Fibroblast of lung (primary cell): ENCODE measurements at regions not wholly inside any gene's neighbourhood (a gene's known extent, or its start where the extent isn't known, plus 50 kb on each side); places are given as distances from the start of the nearest gene placed in this dataset.

Experiments used
- DNase-seq, 2 donors: peaks; one replicate each; pipeline versions ENCODE4 v3.0.0 to v3.0.0-alpha.2; 2010; ENCODE audit warnings: low read depth in 2 of 2
- H2AFZ ChIP-seq: 2 replicates; pipeline ENCODE4 v1.5.1; 2012; ENCODE audit warnings: low read length, control low read depth, inconsistent platforms
- H3K27ac ChIP-seq: 2 replicates; pipeline ENCODE4 v1.5.1; 2011; ENCODE audit warnings: low read length, control low read depth; ENCODE audit not compliant: insufficient read depth
- H3K27me3 ChIP-seq: 2 replicates; pipeline ENCODE4 v1.5.1; 2011; ENCODE audit warnings: mild to moderate bottlenecking, low read length; ENCODE audit not compliant: control insufficient read depth, insufficient read depth
- H3K36me3 ChIP-seq: 2 replicates; pipeline ENCODE4 v1.5.1; 2011; ENCODE audit warnings: low read length; ENCODE audit not compliant: control insufficient read depth, insufficient read depth
- H3K4me1 ChIP-seq: 2 replicates; pipeline ENCODE4 v1.5.1; 2011; ENCODE audit warnings: low read length; ENCODE audit not compliant: control insufficient read depth, insufficient read depth; ENCODE audit errors: extremely low read depth
- H3K4me2 ChIP-seq: 2 replicates; pipeline ENCODE4 v1.5.1; 2011; ENCODE audit warnings: low read length, control low read depth; ENCODE audit not compliant: insufficient read depth; ENCODE audit errors: extremely low read depth
- H3K4me3 ChIP-seq, 4 experiments: fragments of 200-600 bp in 1 of 4; sonication (generic) in 1 of 4; replicated peaks in 1 of 4; 2 replicates each; pipeline ENCODE4 v1.5.1; 2011 to 2016; ENCODE audit warnings: low read length in 4 of 4, low read depth in 3 of 4, mild to moderate bottlenecking in 3 of 4, control low read depth in 2 of 4, inconsistent platforms in 1 of 4, mixed read lengths in 1 of 4; ENCODE audit not compliant: insufficient read depth in 1 of 4; ENCODE audit errors: control extremely low read depth in 1 of 4
- H3K79me2 ChIP-seq: 2 replicates; pipeline ENCODE4 v1.5.1; 2012; ENCODE audit warnings: mild to moderate bottlenecking, low read length, inconsistent platforms; ENCODE audit not compliant: control insufficient read depth, insufficient read depth
- H3K9ac ChIP-seq: 2 replicates; pipeline ENCODE4 v1.5.1; 2011; ENCODE audit warnings: mild to moderate bottlenecking, low read length, control low read depth; ENCODE audit not compliant: insufficient read depth
- H3K9me3 ChIP-seq: 2 replicates; pipeline ENCODE4 v1.5.1; 2012; ENCODE audit warnings: low read depth, low read length; ENCODE audit not compliant: control insufficient read depth, insufficient read depth
- H4K20me1 ChIP-seq: 2 replicates; pipeline ENCODE4 v1.5.1; 2011; ENCODE audit warnings: low read length; ENCODE audit not compliant: control insufficient read depth, insufficient read depth; ENCODE audit errors: extremely low read depth
- CTCF ChIP-seq, 2 donors: IDR thresholded peaks in 1 of 2; conservative IDR thresholded peaks in 1 of 2; 1 replicate in 1 of 2; 2 replicates in 1 of 2; pipeline ENCODE4 v1.5.1; 2011 to 2012; ENCODE audit warnings: low read length in 2 of 2, control low read depth in 1 of 2, inconsistent platforms in 1 of 2, low read depth in 1 of 2, mild to moderate bottlenecking in 1 of 2
- EZH2 ChIP-seq: IDR thresholded peaks from 2 replicates; pipeline ENCODE4 v1.5.1; 2012; ENCODE audit warnings: low read length, control low read depth, mild to moderate bottlenecking; ENCODE audit errors: missing control alignments

DNA sequence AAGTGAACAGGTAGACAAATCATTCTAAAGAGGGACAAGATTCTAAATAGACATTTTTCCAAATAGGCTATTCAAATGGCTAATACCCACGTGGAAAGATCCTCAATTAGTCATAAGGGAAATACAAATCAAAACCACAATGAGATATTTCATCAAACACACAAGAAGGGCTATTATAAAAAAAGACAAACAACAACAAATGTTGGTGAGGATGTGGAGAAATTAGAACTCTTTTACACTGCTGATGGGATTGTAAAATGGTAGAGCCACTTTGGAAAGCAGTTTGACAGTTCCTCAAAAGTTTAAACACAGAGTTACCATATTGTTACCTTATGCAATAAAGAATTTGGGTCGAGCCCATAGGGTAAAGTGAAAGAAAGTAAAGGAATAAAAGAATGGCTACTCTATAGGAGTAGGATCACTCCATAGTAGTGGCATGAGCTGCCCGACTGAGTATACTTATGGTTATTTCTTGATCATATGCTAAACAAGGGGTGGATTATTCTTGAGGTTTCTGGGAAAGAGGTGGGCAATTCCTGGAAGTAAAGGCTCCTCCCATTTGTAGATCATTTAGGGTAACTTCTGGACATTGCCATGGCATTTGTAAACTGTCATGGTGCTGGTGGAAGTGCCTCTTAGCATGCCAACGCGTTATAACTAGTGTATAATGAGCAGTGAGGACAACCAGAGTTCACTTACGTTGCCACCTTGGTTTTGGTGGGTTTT is 58.9 kb upstream of the FAM9C start:
- Histone ChIP-seq H3K4me1 (peaks cover 4% of the 10 kb centered on the region), H3K79me2 (no peaks in the 10 kb centered on the region), H2AFZ (no peak overlapping the region), H3K9ac (no peak overlapping the region), H3K4me2 (no peak overlapping the region), H3K27me3 (no peaks in the 10 kb centered on the region), H3K36me3 (no peaks in the 10 kb centered on the region), H3K9me3 (no peaks in the 10 kb centered on the region), H3K27ac (no peak overlapping the region), H3K4me3 (no peak overlapping the region), H4K20me1 (no peaks in the 10 kb centered on the region)
- TF ChIP-seq CTCF (conservative IDR thresholded peaks at IDR 0.05 in 1 of 2, IDR thresholded peaks at IDR 0.05 in 1 of 2; ENCODE audit: low read depth in 1 of 2, low read length in 2 of 2), result no peak
- no peak for TF ChIP-seq EZH2
- DNase-seq, result no peak

DNA sequence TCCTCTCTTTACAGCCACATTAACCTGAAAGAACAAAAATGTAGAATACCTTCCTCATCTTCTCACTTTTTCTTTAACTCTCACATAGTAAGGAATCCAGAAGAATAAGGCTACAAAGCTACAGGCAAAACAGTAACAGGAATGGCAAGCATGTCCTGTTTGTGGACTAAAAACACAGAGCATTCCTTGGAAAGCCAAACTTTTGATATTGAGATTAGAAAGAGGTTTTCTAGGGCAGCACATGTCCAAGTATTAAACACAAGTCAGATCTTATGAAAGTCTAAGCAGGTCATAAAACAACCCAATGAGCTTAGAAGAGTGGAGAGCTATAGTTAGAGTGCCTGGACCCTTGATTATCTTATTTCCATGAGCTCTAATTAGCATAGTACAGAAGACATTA is 58.2 kb upstream of the FAM9C start:
- Histone ChIP-seq H3K79me2 (no peaks in the 10 kb centered on the region), H3K27ac (no peak overlapping the region), H4K20me1 (no peaks in the 10 kb centered on the region), H3K4me1 (peaks cover 4% of the 10 kb centered on the region), H2AFZ (no peak overlapping the region), H3K4me2 (no peak overlapping the region), H3K4me3 (no peak overlapping the region), H3K9ac (no peak overlapping the region), H3K9me3 (no peaks in the 10 kb centered on the region), H3K27me3 (no peaks in the 10 kb centered on the region), H3K36me3 (no peaks in the 10 kb centered on the region)
- TF ChIP-seq CTCF (conservative IDR thresholded peaks at IDR 0.05 in 1 of 2, IDR thresholded peaks at IDR 0.05 in 1 of 2; ENCODE audit: low read depth in 1 of 2, low read length in 2 of 2), result no peak
- TF ChIP-seq EZH2, result no peak
- DNase-seq, result peak in 1 of 2 donors; percentile 63

- Histone ChIP-seq H3K79me2 (no peaks in the 10 kb centered on the region), H3K4me2 (no peak overlapping the region), H3K4me3 (no peak overlapping the region), H3K9me3 (no peaks in the 10 kb centered on the region), H3K36me3 (no peaks in the 10 kb centered on the region), H3K9ac (no peak overlapping the region), H2AFZ (no peak overlapping the region), H3K27me3 (no peaks in the 10 kb centered on the region), H4K20me1 (no peaks in the 10 kb centered on the region), H3K27ac (no peak overlapping the region), H3K4me1 (peaks cover 4% of the 10 kb centered on the region)
- peak; percentile 91 to 93 for DNase-seq
- TF ChIP-seq CTCF (conservative IDR thresholded peaks at IDR 0.05 in 1 of 2, IDR thresholded peaks at IDR 0.05 in 1 of 2; ENCODE audit: low read depth in 1 of 2, low read length in 2 of 2), result no peak
- no peak for TF ChIP-seq EZH2
Measured at GRCh38 chrX:13101441-13102139, 57.2 kb upstream of the FAM9C start.
